Omental fat pad (tissue), 3 donors: ENCODE measurements at regions not wholly inside any gene's neighbourhood (a gene's known extent, or its start where the extent isn't known, plus 50 kb on each side); places are given as distances from the start of the nearest gene placed in this dataset.

Experiments
- ATAC-seq: fragments of 150-250 bp; one replicate; pipeline ENCODE4 v1.9.1; 2016; ENCODE audit warnings: mild to moderate bottlenecking, moderate library complexity; ENCODE audit not compliant: low FRiP score
- DNase-seq: peaks from one replicate; pipeline ENCODE4 v3.0.0-alpha.2; 2019; ENCODE audit warnings: low spot score
- CTCF ChIP-seq, 3 donors: fragments of 450-650 bp; IDR thresholded peaks; one replicate each; pipeline ENCODE4 v1.5.1; 2016 to 2017; ENCODE audit warnings: antibody characterized with exemption in 3 of 3, mild to moderate bottlenecking in 3 of 3, moderate library complexity in 2 of 3

- no peak for ATAC-seq
- DNase-seq = no peak
These were observed 438.5 kb downstream of the DYNC2H1 start for GRCh38 chr11:103547691-103548090.

GRCh38 chr11:103548838-103549237 lies 439.6 kb downstream of the DYNC2H1 start:
- ATAC-seq (no peak), DNase-seq (no peak)
- TF ChIP-seq CTCF (IDR thresholded peaks at IDR 0.05) = no peak

More at GRCh38 chr11:103547691-103548090, 438.5 kb downstream of the DYNC2H1 start:
- no peak for TF ChIP-seq CTCF (IDR thresholded peaks at IDR 0.05)

- ATAC-seq (no peak), DNase-seq (no peak)
- no peak for TF ChIP-seq CTCF (IDR thresholded peaks at IDR 0.05)
These were observed 441.6 kb downstream of the DYNC2H1 start for GRCh38 chr11:103550811-103551210.

GRCh38 chr11:103552086-103552485 lies 442.9 kb downstream of the DYNC2H1 start:
- no peak for DNase-seq
- no peak for TF ChIP-seq CTCF (IDR thresholded peaks at IDR 0.05)
- ATAC-seq = no peak

- DNase-seq (no peak), ATAC-seq (no peak)
- TF ChIP-seq CTCF (IDR thresholded peaks at IDR 0.05) = no peak
These were observed 446.9 kb downstream of the DYNC2H1 start for GRCh38 chr11:103556171-103556570.

GRCh38 chr11:103566116-103566515 lies 456.9 kb downstream of the DYNC2H1 start:
- no peak for TF ChIP-seq CTCF (IDR thresholded peaks at IDR 0.05)
- no peak for ATAC-seq
- DNase-seq = no peak

- DNase-seq (no peak), ATAC-seq (no peak)
- no peak for TF ChIP-seq CTCF (IDR thresholded peaks at IDR 0.05)
These were observed 454.7 kb upstream of the DDI1 start for GRCh38 chr11:103581760-103582159.
